IgD-negative memory B cell (primary cell): ENCODE measurements at regions not wholly inside any gene's neighbourhood (a gene's known extent, or its start where the extent isn't known, plus 50 kb on each side); places are given as distances from the start of the nearest gene placed in this dataset.

ENCODE experiments used
- H3K27ac Mint-ChIP-seq, 3 donors: one replicate each; pipeline ENCODE4 v1.8.0; 2020 to 2022; ENCODE audit warnings: mild to moderate bottlenecking in 3 of 3, mixed read lengths in 3 of 3, moderate library complexity in 1 of 3
- H3K27me3 Mint-ChIP-seq: one replicate; pipeline ENCODE4 v1.8.0; 2021; ENCODE audit warnings: mixed read lengths
- H3K36me3 Mint-ChIP-seq: one replicate; pipeline ENCODE4 v1.8.0; 2020; ENCODE audit warnings: mild to moderate bottlenecking, mixed read lengths
- H3K4me1 Mint-ChIP-seq, 3 donors: one replicate each; pipeline ENCODE4 v1.8.0; 2020 to 2022; ENCODE audit warnings: mixed read lengths in 3 of 3, mild to moderate bottlenecking in 1 of 3
- H3K4me3 Mint-ChIP-seq, 4 donors: one replicate each; pipeline ENCODE4 v1.8.0; 2020 to 2022; ENCODE audit warnings: mild to moderate bottlenecking in 4 of 4, mixed read lengths in 4 of 4, moderate library complexity in 3 of 4
- H3K9me3 Mint-ChIP-seq, 3 donors: one replicate each; pipeline ENCODE4 v1.8.0; 2020 to 2021; ENCODE audit warnings: mixed read lengths in 3 of 3, mild to moderate bottlenecking in 1 of 3

- Mint-ChIP-seq H3K36me3 (no peaks in the 10 kb centered on the region), H3K4me3 (no peak overlapping the region), H3K27me3 (peaks cover 15% of the 10 kb centered on the region), H3K4me1 (no peaks in the 10 kb centered on the region), H3K27ac (no peak overlapping the region), H3K9me3 (peaks cover 0 to 1% (median 0%) of the 10 kb centered on the region in 3 donors)
Observed at GRCh38 chr3:72465853-72466252, 382.4 kb downstream of the SHQ1 start.

GRCh38 chr3:72463083-72463482 is 385.2 kb downstream of the SHQ1 start:
- H3K27me3 Mint-ChIP-seq, result peaks cover 20% of the 10 kb centered on the region
- H3K4me1 Mint-ChIP-seq, result no peaks in the 10 kb centered on the region
- no peak overlapping the region for H3K4me3 Mint-ChIP-seq
- H3K27ac Mint-ChIP-seq, result no peak overlapping the region
- H3K36me3 Mint-ChIP-seq, result no peaks in the 10 kb centered on the region
- H3K9me3 Mint-ChIP-seq, result peaks cover 0 to 2% (median 0%) of the 10 kb centered on the region in 3 donors

DNA sequence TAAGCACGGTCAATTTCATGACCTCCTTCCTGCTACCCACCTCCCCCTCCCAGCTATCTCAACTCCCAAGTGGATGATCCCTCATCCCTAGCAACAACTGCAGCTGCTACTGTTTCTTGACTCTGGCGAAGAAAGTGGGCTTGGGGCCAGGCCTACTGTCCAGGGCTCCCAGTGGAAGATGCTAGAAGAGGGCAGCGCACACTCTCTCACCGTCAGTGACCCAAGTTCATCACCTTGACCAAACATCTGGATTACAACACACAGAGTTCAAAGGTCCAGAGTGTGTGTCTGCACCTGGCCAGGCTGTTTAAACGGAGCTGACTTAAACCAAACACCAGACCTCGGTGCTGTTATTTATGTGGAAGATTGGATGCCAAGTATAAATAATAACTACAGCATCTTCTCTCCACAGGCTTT is 385.6 kb downstream of the SHQ1 start:
- Mint-ChIP-seq H3K4me1 (no peaks in the 10 kb centered on the region), H3K27ac (no peak overlapping the region), H3K36me3 (no peaks in the 10 kb centered on the region), H3K27me3 (peaks cover 20% of the 10 kb centered on the region), H3K4me3 (no peak overlapping the region), H3K9me3 (peaks cover 0 to 2% (median 0%) of the 10 kb centered on the region in 3 donors)

DNA sequence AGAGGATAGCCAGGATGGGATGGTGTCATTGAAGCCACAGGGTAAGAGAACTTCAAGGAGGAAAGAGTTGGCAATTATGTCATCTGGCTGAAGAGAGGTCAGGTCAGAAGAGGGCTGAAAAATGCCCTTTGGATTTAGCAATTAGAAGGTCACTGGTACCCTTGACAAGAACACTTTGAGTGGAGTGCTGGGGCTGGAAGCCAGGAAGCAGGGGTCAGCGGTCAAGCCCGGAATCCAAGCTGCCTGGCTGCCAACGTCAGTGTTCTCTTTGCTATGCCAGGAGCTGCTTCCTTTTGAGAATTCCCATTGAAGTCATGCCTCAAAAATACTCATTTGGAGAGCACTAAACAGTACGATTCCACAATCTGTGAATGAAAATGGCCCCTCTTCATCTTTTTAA is 386.5 kb downstream of the SHQ1 start:
- Mint-ChIP-seq H3K36me3 (no peaks in the 10 kb centered on the region), H3K4me3 (no peak overlapping the region), H3K9me3 (peaks cover 0 to 2% (median 0%) of the 10 kb centered on the region in 3 donors), H3K4me1 (no peaks in the 10 kb centered on the region), H3K27ac (no peak overlapping the region), H3K27me3 (peaks cover 20% of the 10 kb centered on the region)

DNA sequence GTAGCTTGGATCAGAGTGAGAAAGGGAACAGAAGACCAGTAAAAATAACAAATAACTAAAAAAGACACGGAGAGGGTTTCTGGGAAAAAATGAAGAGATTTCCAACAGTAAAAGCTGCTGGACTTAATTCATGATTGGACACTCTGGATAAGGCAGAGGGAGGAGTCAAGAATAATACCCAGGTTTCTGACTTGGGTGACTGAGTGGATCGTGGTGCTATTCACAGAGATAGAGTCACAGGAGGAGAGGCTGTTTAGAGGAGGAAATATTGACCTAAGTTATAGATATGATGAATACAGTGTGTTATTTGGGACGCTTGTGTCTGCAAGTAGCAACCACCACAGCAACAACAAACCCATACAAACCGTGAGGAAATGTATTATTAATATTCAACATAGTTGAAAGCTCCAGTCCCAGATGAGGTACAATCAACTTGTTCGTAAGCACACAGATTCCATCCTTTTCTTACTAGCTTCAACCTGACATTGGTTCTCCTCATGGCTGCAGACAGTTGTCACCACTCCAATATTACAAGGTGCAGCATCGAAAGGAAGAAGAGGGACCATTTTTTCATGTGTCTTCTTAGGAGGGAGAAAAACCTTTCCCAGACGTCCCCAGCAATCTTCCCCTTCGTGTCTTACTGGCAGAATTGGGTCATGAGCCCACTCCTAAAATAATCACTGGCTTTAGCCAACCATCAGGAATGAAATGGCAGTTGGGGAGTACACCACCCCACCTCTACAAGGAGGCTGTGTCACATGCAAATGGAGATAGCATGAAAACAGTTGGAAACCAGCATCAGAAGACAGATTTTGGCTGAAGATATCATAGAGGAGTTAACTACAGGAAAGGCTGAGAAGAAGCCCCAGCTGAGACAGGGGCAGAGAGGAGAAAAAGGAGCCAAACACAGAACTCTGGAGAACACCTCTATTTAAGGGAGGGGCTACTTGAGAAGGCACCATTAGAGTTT is 387.8 kb downstream of the SHQ1 start:
- H3K27me3 Mint-ChIP-seq, result peaks cover 19% of the 10 kb centered on the region
- H3K36me3 Mint-ChIP-seq, result no peaks in the 10 kb centered on the region
- H3K4me1 Mint-ChIP-seq, result peaks cover 0 to 2% (median 0%) of the 10 kb centered on the region in 3 donors
- H3K4me3 Mint-ChIP-seq, result no peak overlapping the region
- H3K9me3 Mint-ChIP-seq, result peaks cover 0 to 2% (median 0%) of the 10 kb centered on the region in 3 donors
- no peak overlapping the region for H3K27ac Mint-ChIP-seq

- Mint-ChIP-seq H3K27me3 (peaks cover 19% of the 10 kb centered on the region), H3K27ac (no peak overlapping the region), H3K36me3 (no peaks in the 10 kb centered on the region), H3K4me1 (peaks cover 0 to 7% (median 2%) of the 10 kb centered on the region in 3 donors), H3K9me3 (peaks cover 0 to 2% (median 0%) of the 10 kb centered on the region in 3 donors), H3K4me3 (no peak overlapping the region)
Observed at GRCh38 chr3:72459588-72459987, 388.7 kb downstream of the SHQ1 start.

- H3K27me3 Mint-ChIP-seq, result peaks cover 13% of the 10 kb centered on the region
- peaks cover 0 to 7% (median 2%) of the 10 kb centered on the region in 3 donors for H3K4me1 Mint-ChIP-seq
- peaks cover 0 to 2% (median 0%) of the 10 kb centered on the region in 3 donors for H3K9me3 Mint-ChIP-seq
- H3K4me3 Mint-ChIP-seq, result no peak overlapping the region
- H3K36me3 Mint-ChIP-seq, result no peaks in the 10 kb centered on the region
- H3K27ac Mint-ChIP-seq, result no peak overlapping the region
Observed at GRCh38 chr3:72458375-72458774, 389.9 kb downstream of the SHQ1 start.

DNA sequence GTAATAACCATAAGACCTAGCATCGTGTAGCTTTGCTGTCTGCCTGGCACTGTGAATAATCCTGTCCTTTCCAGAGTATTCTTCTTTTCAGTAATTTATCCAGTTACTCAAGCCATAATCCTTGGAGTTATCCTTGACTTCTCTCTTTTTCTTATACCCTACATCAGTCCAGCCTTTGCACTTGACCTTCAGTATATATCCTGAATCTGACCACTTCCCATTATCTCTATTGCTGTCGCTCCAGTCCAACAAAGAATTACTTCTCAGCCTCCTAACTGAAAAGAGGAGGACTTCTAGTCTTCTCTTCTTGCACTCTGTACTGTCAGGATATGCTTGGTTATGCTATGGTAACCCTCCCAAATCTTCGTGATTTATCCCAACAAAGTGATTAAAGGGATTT is 393.8 kb downstream of the SHQ1 start:
- Mint-ChIP-seq H3K36me3 (no peaks in the 10 kb centered on the region), H3K4me3 (no peak overlapping the region), H3K4me1 (peaks cover 0 to 7% (median 2%) of the 10 kb centered on the region in 3 donors), H3K27ac (no peak overlapping the region), H3K27me3 (peaks cover 16% of the 10 kb centered on the region), H3K9me3 (no peaks in the 10 kb centered on the region)

- Mint-ChIP-seq H3K4me3 (no peak overlapping the region), H3K4me1 (peaks cover 0 to 7% (median 2%) of the 10 kb centered on the region in 3 donors), H3K36me3 (no peaks in the 10 kb centered on the region), H3K9me3 (no peaks in the 10 kb centered on the region), H3K27ac (no peak overlapping the region), H3K27me3 (peaks cover 13% of the 10 kb centered on the region)
Observed at GRCh38 chr3:72453706-72454105, 394.5 kb downstream of the SHQ1 start.

GRCh38 chr3:72452745-72453144 is 395.5 kb downstream of the SHQ1 start:
- no peaks in the 10 kb centered on the region for H3K36me3 Mint-ChIP-seq

GRCh38 chr3:72451841-72452240 is 396.4 kb downstream of the SHQ1 start:
- Mint-ChIP-seq H3K4me1 (peaks cover 0 to 7% (median 2%) of the 10 kb centered on the region in 3 donors), H3K9me3 (no peaks in the 10 kb centered on the region), H3K4me3 (no peak overlapping the region), H3K27me3 (peaks cover 18% of the 10 kb centered on the region), H3K27ac (no peak overlapping the region), H3K36me3 (no peaks in the 10 kb centered on the region)

More at GRCh38 chr3:72452745-72453144, 395.5 kb downstream of the SHQ1 start:
- H3K27me3 Mint-ChIP-seq, result peaks cover 18% of the 10 kb centered on the region
- H3K9me3 Mint-ChIP-seq, result no peaks in the 10 kb centered on the region
- H3K4me1 Mint-ChIP-seq, result peaks cover 0 to 7% (median 2%) of the 10 kb centered on the region in 3 donors
- H3K4me3 Mint-ChIP-seq, result no peak overlapping the region
- no peak overlapping the region for H3K27ac Mint-ChIP-seq

DNA sequence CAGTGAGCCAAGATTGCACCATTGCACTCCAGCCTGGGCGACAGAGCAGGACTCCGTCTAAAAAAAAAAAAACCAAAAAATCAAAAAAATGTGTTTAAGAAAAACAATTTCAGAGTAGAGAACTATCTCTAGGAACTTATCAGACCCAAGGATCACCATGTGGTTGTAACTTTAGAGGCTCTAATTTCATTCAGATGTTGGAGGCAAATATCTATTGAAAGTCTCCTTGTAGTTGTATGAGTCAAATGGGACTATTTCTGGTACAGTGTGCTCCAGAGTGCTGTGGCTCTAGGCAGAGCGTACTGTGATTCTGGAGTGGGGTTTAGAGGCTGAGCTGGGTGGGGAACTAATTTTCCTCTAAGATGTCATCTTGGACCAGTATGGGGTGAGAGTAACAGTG is 398.7 kb downstream of the SHQ1 start:
- Mint-ChIP-seq H3K27me3 (peaks cover 18% of the 10 kb centered on the region), H3K4me3 (peak overlapping the region in 1 of 4 donors; percentile 42), H3K4me1 (peaks cover 12 to 14% (median 13%) of the 10 kb centered on the region in 3 donors), H3K27ac (no peak overlapping the region), H3K9me3 (no peaks in the 10 kb centered on the region), H3K36me3 (no peaks in the 10 kb centered on the region)

- H3K4me1 Mint-ChIP-seq, result peaks cover 19 to 21% (median 20%) of the 10 kb centered on the region in 3 donors
- H3K36me3 Mint-ChIP-seq, result no peaks in the 10 kb centered on the region
- no peaks in the 10 kb centered on the region for H3K9me3 Mint-ChIP-seq
- peaks cover 18% of the 10 kb centered on the region for H3K27me3 Mint-ChIP-seq
- peak overlapping the region in 2 of 4 donors; percentile 82 to 84 for H3K4me3 Mint-ChIP-seq
- H3K27ac Mint-ChIP-seq, result peak overlapping the region in 1 of 3 donors; percentile 88
Observed at GRCh38 chr3:72448858-72449257, 399.4 kb downstream of the SHQ1 start.

DNA sequence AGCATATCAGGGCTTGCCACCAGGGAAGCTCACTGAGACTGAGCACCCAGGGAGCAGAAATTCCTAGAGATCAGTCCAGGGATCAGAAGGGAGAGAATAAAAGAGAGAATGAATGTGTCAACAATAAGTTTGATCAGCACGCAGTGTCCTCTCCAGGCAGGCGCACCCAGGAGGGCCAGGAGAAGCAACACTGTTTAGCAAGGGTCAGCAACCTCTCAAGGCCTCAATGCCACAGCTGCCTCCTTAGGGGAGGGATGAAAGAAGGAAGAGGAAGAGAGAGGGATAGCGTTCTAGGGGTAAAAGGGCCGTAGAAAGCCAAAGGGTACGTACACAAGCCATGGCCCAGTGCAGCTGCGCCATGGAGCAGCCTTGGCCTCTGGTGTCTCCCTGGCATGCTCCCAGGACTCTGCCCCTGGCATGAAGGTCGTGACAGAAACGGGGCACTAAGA is 399.8 kb downstream of the SHQ1 start:
- peaks cover 18% of the 10 kb centered on the region for H3K27me3 Mint-ChIP-seq
- no peaks in the 10 kb centered on the region for H3K9me3 Mint-ChIP-seq
- peak overlapping the region in 1 of 3 donors; percentile 88 for H3K27ac Mint-ChIP-seq
- H3K4me1 Mint-ChIP-seq, result peaks cover 23 to 25% (median 24%) of the 10 kb centered on the region in 3 donors
- peak overlapping the region in 2 of 4 donors; percentile 82 to 84 for H3K4me3 Mint-ChIP-seq
- peaks cover under 1% of the 10 kb centered on the region for H3K36me3 Mint-ChIP-seq
